ENCODE measurements at regions not wholly inside any gene's neighbourhood (a gene's known extent, or its start where the extent isn't known, plus 50 kb on each side); places are given as distances from the start of the nearest gene placed in this dataset.
"Not testable (repeated sequence)": the region's sequence is repeated elsewhere in the genome, so short reads cannot be mapped to it uniquely, and the experiment has no call there.

DNA sequence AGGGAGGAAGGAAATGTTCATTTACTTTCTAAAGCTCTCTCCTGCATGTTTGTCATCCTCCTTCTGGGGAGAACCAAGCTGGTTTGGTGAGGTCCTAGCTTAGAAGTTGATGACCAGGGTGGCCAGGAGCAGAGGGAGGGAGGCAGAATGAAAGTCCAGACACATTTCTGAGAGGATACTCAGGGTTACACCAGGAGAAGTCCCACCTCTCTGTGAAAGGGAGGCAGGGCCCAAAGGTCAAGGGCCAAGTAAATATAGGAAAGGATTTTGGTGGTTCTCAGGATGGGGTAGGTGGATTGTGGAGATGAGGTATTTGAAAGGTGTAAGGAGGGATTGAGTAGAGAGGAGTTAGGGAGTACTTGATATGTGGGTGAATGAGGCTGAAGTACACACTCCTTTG, 58.0 kb upstream of the FBXO11 start:
- no peak for ATAC-seq
- Histone ChIP-seq H3K4me3 (no peak overlapping the region), H3K36me3 (no peaks in the 10 kb centered on the region), H3K27me3 (no peaks in the 10 kb centered on the region), H3K27ac (no peak overlapping the region), H3K9me3 (no peaks in the 10 kb centered on the region), H3K4me1 (no peaks in the 10 kb centered on the region)
- TF ChIP-seq EP300 (IDR thresholded peaks at IDR 0.05) (no peak), CTCF (IDR thresholded peaks at IDR 0.05) (no peak), POLR2A (IDR thresholded peaks at IDR 0.05) (no peak), POLR2AphosphoS5 (IDR thresholded peaks at IDR 0.05) (no peak)

- ATAC-seq: no peak
- Histone ChIP-seq H3K4me3 (no peak overlapping the region), H3K27ac (no peak overlapping the region)
Measured at GRCh38 chr2:47964722-47965434, 58.6 kb upstream of the FBXO11 start.

DNA sequence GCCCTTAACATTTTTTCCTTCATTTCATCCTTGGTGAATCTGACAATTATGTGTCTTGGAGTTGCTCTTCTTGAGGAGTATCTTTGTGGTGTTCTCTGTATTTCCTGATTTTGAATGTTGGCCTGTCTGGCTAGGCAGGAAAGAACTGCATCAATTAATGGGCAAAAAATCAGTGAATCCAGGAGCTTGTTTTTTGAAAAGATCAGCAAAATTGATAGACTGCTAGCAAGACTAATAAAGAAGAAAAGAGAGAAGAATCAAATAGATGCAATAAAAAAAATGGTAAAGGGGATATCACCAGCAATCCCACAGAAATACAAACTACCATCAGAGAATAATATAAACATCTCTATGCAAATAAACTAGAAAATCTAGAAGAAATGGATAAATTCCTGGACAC, 70.4 kb upstream of the FBXO11 start:
- H3K4me1 ChIP-seq, ATAC-seq, H3K27ac ChIP-seq: not testable (repeated sequence)

More at GRCh38 chr2:47964722-47965434, 58.6 kb upstream of the FBXO11 start:
- H3K36me3 ChIP-seq: no peaks in the 10 kb centered on the region
- 60 to 72% methylated on average over 1 to 8 of the region's 8 CpGs for WGBS, 2 donors (ENCODE audit: low coverage in 1 of 2)
- H3K4me1 ChIP-seq: no peaks in the 10 kb centered on the region
- no peaks in the 10 kb centered on the region for H3K9me3 ChIP-seq
- no peak for TF ChIP-seq POLR2AphosphoS5 (IDR thresholded peaks at IDR 0.05)
- TF ChIP-seq EP300 (IDR thresholded peaks at IDR 0.05): no peak
- no peak for TF ChIP-seq POLR2A (IDR thresholded peaks at IDR 0.05)
- TF ChIP-seq CTCF (IDR thresholded peaks at IDR 0.05): no peak
- H3K27me3 ChIP-seq: no peaks in the 10 kb centered on the region

GRCh38 chr2:47984041-47984440, 77.7 kb upstream of the FBXO11 start:
- H3K4me1 ChIP-seq: no peaks in the 10 kb centered on the region
- no peaks in the 10 kb centered on the region for H3K36me3 ChIP-seq
- no peak overlapping the region for H3K4me3 ChIP-seq
- H3K27me3 ChIP-seq: no peaks in the 10 kb centered on the region
- no peak for ATAC-seq
- H3K27ac ChIP-seq: no peak overlapping the region
- H3K9me3 ChIP-seq: no peaks in the 10 kb centered on the region
- TF ChIP-seq CTCF (IDR thresholded peaks at IDR 0.05): no peak
- TF ChIP-seq POLR2AphosphoS5 (IDR thresholded peaks at IDR 0.05): no peak
- no peak for TF ChIP-seq POLR2A (IDR thresholded peaks at IDR 0.05)
- no peak for TF ChIP-seq EP300 (IDR thresholded peaks at IDR 0.05)

More for the DNA sequence above, 70.4 kb upstream of the FBXO11 start:
- H3K36me3 ChIP-seq, H3K27me3 ChIP-seq, H3K9me3 ChIP-seq, H3K4me3 ChIP-seq: not testable (repeated sequence)

DNA sequence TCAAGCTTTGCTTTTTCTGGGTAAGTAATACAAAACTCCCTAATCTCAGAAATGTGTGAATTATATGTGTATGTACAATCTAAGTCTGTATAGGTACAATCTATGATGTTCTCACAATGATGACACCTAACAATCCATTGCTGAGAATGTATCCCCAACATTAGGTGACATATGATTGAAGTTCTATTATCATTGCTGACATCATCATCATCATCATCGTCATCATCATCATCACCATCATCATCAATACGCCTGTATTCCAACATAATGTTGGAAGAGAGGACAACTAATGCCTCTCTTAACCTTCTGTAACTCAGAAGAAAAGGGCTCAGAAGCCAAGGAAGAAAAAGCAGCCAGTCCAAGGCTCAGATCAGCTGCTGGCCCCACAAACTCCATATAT, 84.2 kb upstream of the FBXO11 start:
- H3K9me3 ChIP-seq: no peaks in the 10 kb centered on the region
- no peaks in the 10 kb centered on the region for H3K4me1 ChIP-seq
- H3K36me3 ChIP-seq: no peaks in the 10 kb centered on the region
- H3K4me3 ChIP-seq: no peak overlapping the region
- 81 to 92% methylated on average over 2 of the region's 2 CpGs for WGBS, 2 donors (ENCODE audit: low coverage in 1 of 2)
- no peak for ATAC-seq
- no peaks in the 10 kb centered on the region for H3K27me3 ChIP-seq
- no peak overlapping the region for H3K27ac ChIP-seq
- TF ChIP-seq EP300 (IDR thresholded peaks at IDR 0.05) (no peak), POLR2A (IDR thresholded peaks at IDR 0.05) (no peak), CTCF (IDR thresholded peaks at IDR 0.05) (no peak), POLR2AphosphoS5 (IDR thresholded peaks at IDR 0.05) (no peak)
